IMR-90 (cell line): ENCODE measurements at regions not wholly inside any gene's neighbourhood (a gene's known extent, or its start where the extent isn't known, plus 50 kb on each side); places are given as distances from the start of the nearest gene placed in this dataset.

Experiments used
- ATAC-seq: fragments of 200-7000 bp; cut with Tn5 transposase; 2 replicates; pipeline ENCODE4 v1.9.1; 2020; ENCODE audit warnings: low read depth, mild to moderate bottlenecking, moderate library complexity
- BruUV-seq: library from RNA; stranded (reverse); fragments of 400-500 nt; replicated peaks from 2 replicates; lab custom pipeline; 2021; lab: Mats Ljungman, UMichigan
- CTCF ChIA-PET: fragments of 300-600 bp; formaldehyde crosslinking; extraction: SDS; loops from one replicate; lab custom pipeline; 2021; ENCODE audit warnings: antibody characterized with exemption; lab: Yijun Ruan, JAX
- POLR2A ChIA-PET: fragments of 300-600 bp; sonication (Branson Sonifier 250); formaldehyde crosslinking; loops from one replicate; lab custom pipeline; 2022; ENCODE audit warnings: antibody characterized with exemption; ENCODE audit not compliant: unreplicated experiment; lab: Charles Lee
- DNase-seq: peaks from one replicate; pipeline ENCODE4 v3.0.0; 2013
- H2AFZ ChIP-seq: replicated peaks from 2 replicates; pipeline ENCODE3; 2013; ENCODE audit warnings: low read length, mild to moderate bottlenecking; ENCODE audit not compliant: poor library complexity
- H2AK5ac ChIP-seq: 2 replicates; pipeline ENCODE4 v1.6.1; 2013; ENCODE audit warnings: low read depth, low read length, inconsistent platforms
- H2AK9ac ChIP-seq: replicated peaks from 2 replicates; pipeline ENCODE3; 2013; ENCODE audit warnings: mild to moderate bottlenecking, low read depth, low read length, moderate library complexity; ENCODE audit not compliant: poor library complexity
- H2BK120ac ChIP-seq: 2 replicates; pipeline ENCODE4 v1.6.1; 2013; ENCODE audit warnings: low read depth, low read length, inconsistent platforms
- H2BK15ac ChIP-seq: 3 replicates; pipeline ENCODE4 v1.6.1; 2013; ENCODE audit warnings: low read depth, low read length, inconsistent platforms
- H2BK20ac ChIP-seq: 2 replicates; pipeline ENCODE4 v1.6.1; 2013; ENCODE audit warnings: low read depth, mild to moderate bottlenecking, inconsistent platforms, low read length, moderate library complexity
- H2BK5ac ChIP-seq: 2 replicates; pipeline ENCODE4 v1.6.1; 2013; ENCODE audit warnings: mild to moderate bottlenecking, low read depth, low read length, inconsistent platforms; ENCODE audit not compliant: poor library complexity, severe bottlenecking
- H3K14ac ChIP-seq: replicated peaks from 2 replicates; pipeline ENCODE4 v1.6.1; 2013; ENCODE audit warnings: low read depth, low read length, inconsistent platforms
- H3K18ac ChIP-seq: 2 replicates; pipeline ENCODE4 v1.6.1; 2013; ENCODE audit warnings: low read depth, low read length, control low read depth
- H3K23ac ChIP-seq: 2 replicates; pipeline ENCODE4 v1.6.1; 2013; ENCODE audit warnings: low read depth, low read length, inconsistent platforms
- H3K27ac ChIP-seq: 2 replicates; pipeline ENCODE4 v1.5.1; 2013; ENCODE audit warnings: mild to moderate bottlenecking, control low read depth, low read length; ENCODE audit not compliant: insufficient read depth
- H3K27me3 ChIP-seq: 2 replicates; pipeline ENCODE4 v1.6.1; 2013; ENCODE audit warnings: low read length; ENCODE audit not compliant: control insufficient read depth, insufficient read depth
- H3K36me3 ChIP-seq: 2 replicates; pipeline ENCODE4 v1.6.1; 2013; ENCODE audit warnings: low read length, mixed read lengths; ENCODE audit not compliant: control insufficient read depth, insufficient read depth
- H3K4ac ChIP-seq: 2 replicates; pipeline ENCODE4 v1.6.1; 2013; ENCODE audit warnings: low read depth, low read length, inconsistent platforms
- H3K4me1 ChIP-seq: 2 replicates; pipeline ENCODE4 v1.6.1; 2013; ENCODE audit warnings: low read length, mixed read lengths; ENCODE audit not compliant: control insufficient read depth, insufficient read depth
- H3K4me2 ChIP-seq: 2 replicates; pipeline ENCODE4 v1.6.1; 2013; ENCODE audit warnings: low read depth, mild to moderate bottlenecking, control low read depth, low read length, moderate library complexity
- H3K4me3 ChIP-seq: 2 replicates; pipeline ENCODE4 v1.5.1; 2013; ENCODE audit warnings: low read depth, mild to moderate bottlenecking, control low read depth, low read length, moderate library complexity; ENCODE audit not compliant: insufficient read depth
- H3K56ac ChIP-seq: 2 replicates; pipeline ENCODE4 v1.6.1; 2013; ENCODE audit warnings: low read length, inconsistent platforms; ENCODE audit not compliant: insufficient read depth; ENCODE audit errors: extremely low read depth
- H3K79me1 ChIP-seq, 2 experiments: 2 replicates each; pipeline ENCODE4 v1.6.1; 2013; ENCODE audit warnings: low read length in 2 of 2, inconsistent platforms in 1 of 2, low read depth in 1 of 2
- H3K9ac ChIP-seq: 2 replicates; pipeline ENCODE4 v1.6.1; 2013; ENCODE audit warnings: low read depth, low read length, control low read depth
- H3K9me1 ChIP-seq: 2 replicates; pipeline ENCODE4 v1.6.1; 2013; ENCODE audit warnings: low read length, inconsistent platforms; ENCODE audit not compliant: insufficient read depth
- H3K9me3 ChIP-seq: 2 replicates; pipeline ENCODE4 v1.6.1; 2013; ENCODE audit warnings: low read length; ENCODE audit not compliant: control insufficient read depth, insufficient read depth
- H4K20me1 ChIP-seq: 2 replicates; pipeline ENCODE4 v1.6.1; 2013; ENCODE audit warnings: low read length, inconsistent platforms; ENCODE audit not compliant: insufficient read depth
- H4K5ac ChIP-seq: 2 replicates; pipeline ENCODE4 v1.6.1; 2013; ENCODE audit warnings: mild to moderate bottlenecking, low read depth, low read length, control low read depth
- H4K8ac ChIP-seq, 2 experiments: 2 replicates each; pipeline ENCODE4 v1.6.1; 2013; ENCODE audit warnings: low read depth in 2 of 2, low read length in 2 of 2, control low read depth in 1 of 2, inconsistent platforms in 1 of 2
- H4K91ac ChIP-seq: 2 replicates; pipeline ENCODE4 v1.6.1; 2013; ENCODE audit warnings: low read depth, low read length, inconsistent platforms; ENCODE audit not compliant: insufficient read depth
- BHLHE40 ChIP-seq: fragments of 150-350 bp; IDR thresholded peaks from 2 replicates; pipeline ENCODE4 v1.6.1; 2016; ENCODE audit warnings: mild to moderate bottlenecking, low read depth, low read length
- CEBPB ChIP-seq: IDR thresholded peaks from 2 replicates; pipeline ENCODE4 v1.6.1; 2012; ENCODE audit warnings: low read depth, low read length, improper control_type of control experiment
- CHD1 ChIP-seq: IDR thresholded peaks from 2 replicates; pipeline ENCODE4 v1.6.1; 2012; ENCODE audit warnings: low read depth, low read length, improper control_type of control experiment
- ELK1 ChIP-seq: fragments of 150-350 bp; IDR thresholded peaks from 2 replicates; pipeline ENCODE4 v1.6.1; 2016; ENCODE audit warnings: low read depth, mild to moderate bottlenecking, low read length, moderate library complexity, borderline replicate concordance
- FOS ChIP-seq: fragments of 150-350 bp; IDR thresholded peaks from 2 replicates; pipeline ENCODE4 v1.6.1; 2016; ENCODE audit warnings: low read depth, low read length
- MAFK ChIP-seq: IDR thresholded peaks from 2 replicates; pipeline ENCODE4 v1.6.1; 2012; ENCODE audit warnings: low read depth, low read length, improper control_type of control experiment
- MAZ ChIP-seq: IDR thresholded peaks from 2 replicates; pipeline ENCODE4 v1.6.1; 2012; ENCODE audit warnings: low read depth, mild to moderate bottlenecking, low read length, improper control_type of control experiment, moderate library complexity, borderline replicate concordance
- MXI1 ChIP-seq: IDR thresholded peaks from 2 replicates; pipeline ENCODE4 v1.6.1; 2012; ENCODE audit warnings: low read depth, mild to moderate bottlenecking, low read length, moderate library complexity, borderline replicate concordance
- NFE2L2 ChIP-seq: fragments of 150-350 bp; IDR thresholded peaks from 2 replicates; pipeline ENCODE4 v1.6.1; 2016; ENCODE audit warnings: low read depth, mild to moderate bottlenecking, low read length
- POLR2A ChIP-seq: IDR thresholded peaks from 2 replicates; pipeline ENCODE4 v1.6.1; 2012; ENCODE audit warnings: mild to moderate bottlenecking, low read depth, low read length
- RAD21 ChIP-seq: IDR thresholded peaks from 2 replicates; pipeline ENCODE4 v1.6.1; 2012; ENCODE audit warnings: low read length, improper control_type of control experiment
- RCOR1 ChIP-seq: IDR thresholded peaks from 2 replicates; pipeline ENCODE4 v1.6.1; 2012; ENCODE audit warnings: mild to moderate bottlenecking, low read length, improper control_type of control experiment; ENCODE audit not compliant: insufficient replicate concordance
- RFX5 ChIP-seq: IDR thresholded peaks from 2 replicates; pipeline ENCODE4 v1.8.0; 2012; ENCODE audit warnings: low read depth, mild to moderate bottlenecking, low read length, moderate library complexity
- SMC3 ChIP-seq: fragments of 150-350 bp; IDR thresholded peaks from 2 replicates; pipeline ENCODE4 v1.6.1; 2016; ENCODE audit warnings: low read depth, mild to moderate bottlenecking, antibody characterized with exemption, low read length, moderate library complexity
- USF2 ChIP-seq: fragments of 150-350 bp; IDR thresholded peaks from 2 replicates; pipeline ENCODE4 v1.6.1; 2017; ENCODE audit warnings: mild to moderate bottlenecking, antibody characterized with exemption, low read length, low read depth
- WGBS, 2 experiments: methylation state at CpG; one replicate each; pipeline versions ENCODE4 v1.1.5 to v1.1.7; 2013; ENCODE audit warnings: missing lambda C conversion rate in 2 of 2; ENCODE audit not compliant: insufficient read length in 1 of 2; ENCODE audit errors: extremely low coverage in 2 of 2; 5-methylcytosine and 5-hydroxymethylcytosine counted together
- dilution Hi-C: fragments of 300-500 bp; cut with HindIII; formaldehyde crosslinking; loops from one replicate; pipeline ENCODE4 v1.14.3; 2018; ENCODE audit warnings: low sequenced_read_pairs; ENCODE audit not compliant: unreplicated experiment
- in situ Hi-C: fragments of 300-500 bp; cut with MboI; formaldehyde crosslinking; loops from 3 replicates; pipeline ENCODE4 v1.14.3; 2019; ENCODE audit warnings: low sequenced_read_pairs, inconsistent platforms, mixed read lengths
- intact Hi-C: fragments of 100-400 bp; cut with micrococcal nuclease; formaldehyde crosslinking; loops from 2 replicates; pipeline ENCODE4 v1.10.0; 2022
- TF ChIP-seq, protein P1 (sequence below): conservative IDR thresholded peaks from 2 replicates; pipeline ENCODE4 v1.5.1; 2012; ENCODE audit warnings: mild to moderate bottlenecking, low read depth, low read length, improper control_type of control experiment

DNA sequence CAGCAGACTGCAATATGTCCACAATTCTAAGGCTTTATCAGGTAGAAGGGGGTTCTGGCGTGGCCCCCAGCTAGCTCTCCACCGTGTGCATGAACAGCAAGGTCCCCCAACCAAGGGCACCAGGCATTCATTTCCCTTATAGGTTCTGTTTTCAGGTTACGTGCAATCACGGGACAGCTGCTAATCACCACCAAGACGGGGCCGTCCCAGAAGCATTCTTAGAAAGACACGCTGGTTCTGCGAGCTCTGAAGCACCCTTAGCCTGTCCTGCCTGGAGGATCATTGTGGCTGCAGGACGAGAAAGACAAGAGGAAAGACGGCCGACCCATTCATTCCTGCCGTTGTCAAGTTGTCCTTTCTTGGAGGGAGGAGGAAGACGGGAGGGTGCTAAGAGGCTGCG, 302.9 kb downstream of the SOX9 start:
- Histone ChIP-seq H3K4me3 (no peak overlapping the region), H2AK9ac (no peak overlapping the region), H4K91ac (peak overlapping the region; percentile 88; the same call in 1 of the 2 replicates), H3K9me1 (peaks cover 31% of the 10 kb centered on the region), H3K27ac (no peak overlapping the region; the same call in 1 of the 2 replicates), H3K36me3 (no peaks in the 10 kb centered on the region), H3K9ac (no peak overlapping the region), H2BK120ac (peak overlapping the region; percentile 66), H3K56ac (no peak overlapping the region), H2AFZ (no peak overlapping the region), H3K23ac (no peak overlapping the region), H3K27me3 (no peaks in the 10 kb centered on the region), H3K4me2 (no peak overlapping the region), H4K5ac (no peak overlapping the region; the same call in 1 of the 2 replicates), H2BK20ac (peak overlapping the region; percentile 77), H3K9me3 (no peaks in the 10 kb centered on the region), H3K4me1 (peaks cover 23% of the 10 kb centered on the region), H4K20me1 (no peaks in the 10 kb centered on the region), H2BK5ac (peak overlapping the region; percentile 81), H2AK5ac (peak overlapping the region; percentile 88), H3K18ac (no peak overlapping the region), H3K79me1 (peaks cover 10 to 64% of the 10 kb centered on the region in 2 experiments), H2BK15ac (peak overlapping the region; percentile 72; the same call in 2 of the 3 replicates), H3K14ac (peak overlapping the region; percentile 85), H3K4ac (peak overlapping the region; percentile 78), H4K8ac (peak overlapping the region; percentile 37 to 64; a peak in 2 of 4 replicates)
- dilution Hi-C loops = no loop called here
- WGBS, 2 experiments = 100% methylated on average over 8 of the region's 14 CpGs; no CpG with 5 or more reads in 1 of the 2 experiments
- in situ Hi-C loops = no loop called here
- TF ChIP-seq CEBPB (no peak), NFE2L2 (no peak), FOS (no peak), BHLHE40 (no peak), RAD21 (no peak), ELK1 (no peak), RCOR1 (no peak), MAZ (no peak), MXI1 (no peak), MAFK (no peak), SMC3 (no peak), CHD1 (no peak), POLR2A (no peak), USF2 (no peak), RFX5 (no peak)
- TF ChIP-seq, protein P1, sequence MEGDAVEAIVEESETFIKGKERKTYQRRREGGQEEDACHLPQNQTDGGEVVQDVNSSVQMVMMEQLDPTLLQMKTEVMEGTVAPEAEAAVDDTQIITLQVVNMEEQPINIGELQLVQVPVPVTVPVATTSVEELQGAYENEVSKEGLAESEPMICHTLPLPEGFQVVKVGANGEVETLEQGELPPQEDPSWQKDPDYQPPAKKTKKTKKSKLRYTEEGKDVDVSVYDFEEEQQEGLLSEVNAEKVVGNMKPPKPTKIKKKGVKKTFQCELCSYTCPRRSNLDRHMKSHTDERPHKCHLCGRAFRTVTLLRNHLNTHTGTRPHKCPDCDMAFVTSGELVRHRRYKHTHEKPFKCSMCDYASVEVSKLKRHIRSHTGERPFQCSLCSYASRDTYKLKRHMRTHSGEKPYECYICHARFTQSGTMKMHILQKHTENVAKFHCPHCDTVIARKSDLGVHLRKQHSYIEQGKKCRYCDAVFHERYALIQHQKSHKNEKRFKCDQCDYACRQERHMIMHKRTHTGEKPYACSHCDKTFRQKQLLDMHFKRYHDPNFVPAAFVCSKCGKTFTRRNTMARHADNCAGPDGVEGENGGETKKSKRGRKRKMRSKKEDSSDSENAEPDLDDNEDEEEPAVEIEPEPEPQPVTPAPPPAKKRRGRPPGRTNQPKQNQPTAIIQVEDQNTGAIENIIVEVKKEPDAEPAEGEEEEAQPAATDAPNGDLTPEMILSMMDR = no peak
- ATAC-seq = no peak
- POLR2A ChIA-PET = no interaction called here
- no peak for DNase-seq
- intact Hi-C loops = loop anchor here (10.0 kb wide), 1 partner anchor 89 kb away; no protein-coding TSS in a partner anchor
- CTCF ChIA-PET = interaction anchor here (1.0 kb wide), 1 partner anchor 85 kb away, joined by 3 read pairs; no protein-coding TSS in a partner anchor
- BruUV-seq = no TSS peak
